LNCaP clone FGC (cell line): ENCODE measurements at regions not wholly inside any gene's neighbourhood (a gene's known extent, or its start where the extent isn't known, plus 50 kb on each side); places are given as distances from the start of the nearest gene placed in this dataset.

Source experiments
- DNase-seq: peaks from one replicate; pipeline ENCODE4 v3.0.0-alpha.2; 2011; ENCODE audit warnings: low read depth
- H3K4me3 ChIP-seq: 2 replicates; pipeline ENCODE4 v1.5.1; 2011; ENCODE audit warnings: mild to moderate bottlenecking, low read depth, low read length, control low read depth
- TF ChIP-seq, protein P1 (sequence below): IDR thresholded peaks from 2 replicates; pipeline ENCODE4 v1.5.1; 2012; ENCODE audit warnings: mild to moderate bottlenecking; ENCODE audit not compliant: control insufficient read depth, insufficient read depth; ENCODE audit errors: extremely low read depth

- DNase-seq, result no peak
- TF ChIP-seq, protein P1, sequence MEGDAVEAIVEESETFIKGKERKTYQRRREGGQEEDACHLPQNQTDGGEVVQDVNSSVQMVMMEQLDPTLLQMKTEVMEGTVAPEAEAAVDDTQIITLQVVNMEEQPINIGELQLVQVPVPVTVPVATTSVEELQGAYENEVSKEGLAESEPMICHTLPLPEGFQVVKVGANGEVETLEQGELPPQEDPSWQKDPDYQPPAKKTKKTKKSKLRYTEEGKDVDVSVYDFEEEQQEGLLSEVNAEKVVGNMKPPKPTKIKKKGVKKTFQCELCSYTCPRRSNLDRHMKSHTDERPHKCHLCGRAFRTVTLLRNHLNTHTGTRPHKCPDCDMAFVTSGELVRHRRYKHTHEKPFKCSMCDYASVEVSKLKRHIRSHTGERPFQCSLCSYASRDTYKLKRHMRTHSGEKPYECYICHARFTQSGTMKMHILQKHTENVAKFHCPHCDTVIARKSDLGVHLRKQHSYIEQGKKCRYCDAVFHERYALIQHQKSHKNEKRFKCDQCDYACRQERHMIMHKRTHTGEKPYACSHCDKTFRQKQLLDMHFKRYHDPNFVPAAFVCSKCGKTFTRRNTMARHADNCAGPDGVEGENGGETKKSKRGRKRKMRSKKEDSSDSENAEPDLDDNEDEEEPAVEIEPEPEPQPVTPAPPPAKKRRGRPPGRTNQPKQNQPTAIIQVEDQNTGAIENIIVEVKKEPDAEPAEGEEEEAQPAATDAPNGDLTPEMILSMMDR, result no peak
Measured at GRCh38 chr15:95095250-95095649, 863.9 kb downstream of the MCTP2 start.

GRCh38 chr15:95096651-95097050, 865.3 kb downstream of the MCTP2 start:
- no peak overlapping the region for H3K4me3 ChIP-seq
- TF ChIP-seq, protein P1, result no peak
- no peak for DNase-seq

More at GRCh38 chr15:95095250-95095649, 863.9 kb downstream of the MCTP2 start:
- H3K4me3 ChIP-seq, result no peak overlapping the region

- no peak for DNase-seq
- TF ChIP-seq, protein P1, result no peak
- H3K4me3 ChIP-seq, result no peak overlapping the region
Measured at GRCh38 chr15:95097361-95097760, 866.0 kb downstream of the MCTP2 start.

DNA sequence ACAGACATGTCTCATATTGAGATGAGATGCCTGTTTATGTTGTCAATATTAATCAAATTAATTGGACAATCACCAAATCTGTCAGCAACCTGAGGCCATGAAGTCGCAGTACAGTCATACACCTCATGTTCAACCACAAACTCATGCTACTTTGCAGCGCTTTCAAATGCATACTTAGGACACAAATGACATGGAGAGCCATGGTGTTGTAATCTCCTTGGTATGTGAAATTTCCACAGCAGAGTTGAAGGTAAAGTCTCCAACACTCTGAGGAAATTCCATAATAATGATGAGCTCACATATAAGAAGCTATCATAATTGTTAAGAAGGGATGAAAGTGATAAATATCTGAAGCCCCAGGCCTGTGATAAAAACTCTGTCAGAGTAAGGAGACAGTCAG, 873.9 kb downstream of the MCTP2 start:
- no peak for DNase-seq
- H3K4me3 ChIP-seq, result no peak overlapping the region
- TF ChIP-seq, protein P1, result no peak

- no peak overlapping the region for H3K4me3 ChIP-seq
- DNase-seq, result no peak
- TF ChIP-seq, protein P1, result no peak
Measured at GRCh38 chr15:95106801-95107200, 875.4 kb downstream of the MCTP2 start.

- no peak for DNase-seq
- H3K4me3 ChIP-seq, result no peak overlapping the region
- TF ChIP-seq, protein P1, result no peak
Measured at GRCh38 chr15:95108673-95109072, 877.3 kb downstream of the MCTP2 start.

- H3K4me3 ChIP-seq, result no peak overlapping the region
- TF ChIP-seq, protein P1, result no peak
- no peak for DNase-seq
Measured at GRCh38 chr15:95111969-95112368, 880.6 kb downstream of the MCTP2 start.
